ENCODE measurements at regions not wholly inside any gene's neighbourhood (a gene's known extent, or its start where the extent isn't known, plus 50 kb on each side); places are given as distances from the start of the nearest gene placed in this dataset.
"Not testable (repeated sequence)": the region's sequence is repeated elsewhere in the genome, so short reads cannot be mapped to it uniquely, and the experiment has no call there.

DNA sequence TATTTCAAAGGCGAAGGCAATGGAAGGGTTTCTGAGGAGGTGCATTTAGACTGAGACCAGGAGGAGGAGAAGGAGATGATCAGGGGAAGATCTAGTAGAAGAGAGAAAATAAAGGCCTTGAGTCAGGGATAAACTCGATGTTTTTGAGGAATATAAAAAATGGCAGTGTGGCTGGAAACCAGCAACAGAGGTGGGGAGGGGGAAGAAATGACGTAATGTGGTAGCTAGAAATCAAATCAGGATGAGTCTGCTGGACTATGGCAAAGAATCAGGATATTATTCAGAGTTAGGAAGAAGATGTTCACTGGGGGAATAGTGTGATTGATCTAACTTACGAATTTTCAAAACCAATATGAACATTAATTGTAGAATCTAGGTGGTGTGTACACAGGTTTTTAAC, 1673.9 kb upstream of the WWC1 start:
- Mint-ChIP-seq H3K27ac (no peak overlapping the region), H3K9me3 (peaks cover 0 to 26% (median 4%) of the 10 kb centered on the region in 3 donors), H3K4me3 (no peak overlapping the region), H3K4me1 (no peaks in the 10 kb centered on the region), H3K27me3 (no peaks in the 10 kb centered on the region), H3K36me3 (peaks cover 2% of the 10 kb centered on the region)

DNA sequence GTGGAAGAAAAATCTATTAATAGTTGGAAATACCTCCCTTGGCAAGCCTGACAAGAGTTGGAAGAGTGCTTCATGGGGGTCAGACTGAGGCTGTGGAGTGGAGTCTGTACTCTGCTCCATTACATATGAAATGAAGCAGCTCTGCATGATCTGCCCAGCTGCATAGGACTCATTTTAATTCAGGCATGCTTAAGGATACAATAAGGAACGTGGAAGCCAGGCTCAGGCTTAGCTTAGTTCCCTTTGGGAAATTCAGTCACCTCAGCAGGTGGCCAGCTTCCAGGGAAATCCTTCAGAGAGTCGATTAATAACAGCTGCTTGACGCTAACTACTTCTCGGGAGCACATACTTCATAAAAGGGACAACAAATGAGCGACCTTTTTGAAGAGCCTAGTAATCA, 1672.9 kb upstream of the WWC1 start:
- no peak overlapping the region for H3K27ac Mint-ChIP-seq
- peaks cover 2% of the 10 kb centered on the region for H3K36me3 Mint-ChIP-seq
- H3K9me3 Mint-ChIP-seq: peaks cover 0 to 26% (median 1%) of the 10 kb centered on the region in 3 donors
- no peaks in the 10 kb centered on the region for H3K4me1 Mint-ChIP-seq
- H3K4me3 Mint-ChIP-seq: no peak overlapping the region
- no peaks in the 10 kb centered on the region for H3K27me3 Mint-ChIP-seq

DNA sequence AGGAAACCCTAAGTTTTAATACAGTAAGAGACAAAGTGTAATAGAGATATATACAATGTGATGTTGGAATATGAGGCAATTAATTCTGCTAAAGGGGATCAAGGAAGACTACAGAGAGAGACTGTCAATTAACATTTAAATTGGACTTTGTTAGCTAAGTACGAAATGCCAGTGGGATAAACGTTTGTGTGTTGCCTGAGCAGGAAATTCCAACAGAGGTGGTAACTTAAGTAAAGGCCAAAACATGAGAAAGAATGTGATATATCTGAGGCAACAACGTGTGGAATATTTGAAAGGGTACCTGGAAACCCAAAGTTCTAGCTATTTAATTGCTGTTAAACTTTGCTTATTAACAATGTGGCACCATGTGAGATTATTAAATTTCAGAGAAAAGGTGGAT, 1666.9 kb upstream of the WWC1 start:
- Mint-ChIP-seq H3K9me3 (peaks cover 0 to 23% (median 3%) of the 10 kb centered on the region in 3 donors), H3K27me3 (no peaks in the 10 kb centered on the region), H3K27ac (no peak overlapping the region), H3K4me3 (no peak overlapping the region), H3K4me1 (no peaks in the 10 kb centered on the region), H3K36me3 (no peaks in the 10 kb centered on the region)

DNA sequence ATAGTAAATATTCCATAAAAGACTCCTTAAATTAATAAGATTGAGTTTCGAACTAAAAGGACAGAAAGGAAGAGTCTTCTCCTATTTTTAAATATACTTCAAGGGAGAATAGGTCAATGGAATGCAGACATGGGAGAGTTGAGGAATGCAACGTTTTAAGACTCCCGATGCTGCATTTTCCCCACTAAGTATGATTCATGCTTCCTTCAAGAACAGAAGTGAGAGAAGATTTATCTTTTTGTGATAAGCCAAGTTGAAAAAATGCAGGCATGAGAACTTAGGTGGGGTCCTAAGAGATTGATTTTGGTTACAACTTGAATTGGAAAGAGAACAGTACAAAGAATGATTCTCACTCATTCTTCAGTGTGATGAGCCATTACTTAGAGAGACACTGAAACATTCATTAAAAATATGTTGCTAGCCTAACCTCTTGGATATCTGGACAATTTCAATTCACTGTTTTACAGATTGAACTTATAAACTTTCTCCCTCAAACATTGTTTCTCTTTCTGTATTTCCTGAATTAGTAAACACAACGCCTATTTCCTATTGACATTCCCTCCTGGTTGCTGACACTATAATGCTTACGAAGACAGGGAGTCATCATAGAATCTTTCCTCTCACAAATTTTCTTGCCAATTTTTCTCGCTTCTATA, 1666.1 kb upstream of the WWC1 start:
- no peak overlapping the region for H3K4me3 Mint-ChIP-seq
- peaks cover 0 to 18% (median 3%) of the 10 kb centered on the region in 3 donors for H3K9me3 Mint-ChIP-seq
- H3K4me1 Mint-ChIP-seq: no peaks in the 10 kb centered on the region
- no peaks in the 10 kb centered on the region for H3K27me3 Mint-ChIP-seq
- no peaks in the 10 kb centered on the region for H3K36me3 Mint-ChIP-seq
- no peak overlapping the region for H3K27ac Mint-ChIP-seq

DNA sequence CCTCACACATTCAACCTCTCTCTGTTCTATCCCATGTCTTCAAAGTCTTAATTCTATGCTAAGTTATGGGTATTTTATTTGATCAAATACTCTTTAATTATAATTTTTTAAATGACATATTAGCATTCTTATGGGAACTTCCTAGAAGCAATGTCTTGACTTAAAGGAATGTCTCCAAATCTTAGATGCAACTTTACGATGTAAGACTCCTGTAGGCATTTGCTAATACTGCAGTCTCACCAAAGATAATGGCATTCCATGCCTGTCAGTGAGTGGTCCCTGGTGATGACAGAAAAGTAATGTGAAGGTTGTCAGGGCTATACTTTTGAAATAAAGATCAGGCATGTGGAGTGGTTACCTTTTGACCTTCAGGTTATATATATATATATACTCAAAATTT, 1654.2 kb upstream of the WWC1 start:
- H3K36me3 Mint-ChIP-seq: no peaks in the 10 kb centered on the region
- peaks cover 0 to 8% (median 3%) of the 10 kb centered on the region in 3 donors for H3K9me3 Mint-ChIP-seq
- no peaks in the 10 kb centered on the region for H3K4me1 Mint-ChIP-seq
- H3K27me3 Mint-ChIP-seq: no peaks in the 10 kb centered on the region
- H3K27ac Mint-ChIP-seq: no peak overlapping the region
- no peak overlapping the region for H3K4me3 Mint-ChIP-seq

DNA sequence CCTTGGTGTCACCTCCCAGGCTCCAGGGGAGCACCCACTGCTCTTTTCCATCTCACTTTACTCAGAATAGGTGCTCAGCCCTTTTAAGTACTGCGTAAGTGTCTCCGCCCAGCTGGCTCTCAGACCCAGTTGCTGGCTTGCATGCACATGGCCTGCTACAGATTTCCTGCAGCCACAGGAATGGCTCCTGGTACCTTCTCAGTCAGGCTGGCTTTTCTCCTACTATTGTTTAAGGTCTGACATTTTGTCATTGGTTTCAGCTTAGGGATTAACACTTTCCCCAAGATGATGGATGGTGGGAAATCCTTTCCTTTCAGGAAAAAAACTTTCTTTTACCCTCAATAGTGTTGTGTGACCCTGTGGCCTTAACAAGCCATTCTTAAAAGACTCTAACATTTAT, 1652.3 kb upstream of the WWC1 start:
- Mint-ChIP-seq H3K27ac (no peak overlapping the region), H3K4me3 (no peak overlapping the region), H3K9me3 (peaks cover 1 to 8% (median 3%) of the 10 kb centered on the region in 3 donors), H3K36me3 (no peaks in the 10 kb centered on the region), H3K4me1 (peaks cover 0 to 2% (median 0%) of the 10 kb centered on the region in 3 donors), H3K27me3 (no peaks in the 10 kb centered on the region)

DNA sequence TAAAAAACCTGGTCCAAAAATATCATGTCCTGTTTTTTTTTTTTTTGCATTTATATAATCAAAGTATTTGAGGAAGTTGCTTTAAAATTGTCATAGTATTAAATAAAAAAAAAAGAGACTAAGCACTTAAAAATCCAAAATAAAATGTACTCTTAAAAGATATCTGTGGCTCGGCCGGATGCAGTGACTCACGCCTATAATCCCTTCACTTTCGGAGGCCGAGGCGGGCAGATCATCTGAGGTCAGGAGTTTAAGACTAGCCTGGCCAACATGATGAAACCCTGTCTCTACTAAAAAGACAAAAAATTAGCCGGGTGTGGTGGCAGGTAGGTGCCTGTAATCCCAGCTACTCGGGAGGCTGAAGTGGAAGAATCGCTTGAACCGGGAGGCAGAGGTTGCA, 1651.3 kb upstream of the WWC1 start:
- not testable (repeated sequence) for H3K27me3 Mint-ChIP-seq, H3K36me3 Mint-ChIP-seq, H3K27ac Mint-ChIP-seq, H3K9me3 Mint-ChIP-seq, H3K4me3 Mint-ChIP-seq, H3K4me1 Mint-ChIP-seq

DNA sequence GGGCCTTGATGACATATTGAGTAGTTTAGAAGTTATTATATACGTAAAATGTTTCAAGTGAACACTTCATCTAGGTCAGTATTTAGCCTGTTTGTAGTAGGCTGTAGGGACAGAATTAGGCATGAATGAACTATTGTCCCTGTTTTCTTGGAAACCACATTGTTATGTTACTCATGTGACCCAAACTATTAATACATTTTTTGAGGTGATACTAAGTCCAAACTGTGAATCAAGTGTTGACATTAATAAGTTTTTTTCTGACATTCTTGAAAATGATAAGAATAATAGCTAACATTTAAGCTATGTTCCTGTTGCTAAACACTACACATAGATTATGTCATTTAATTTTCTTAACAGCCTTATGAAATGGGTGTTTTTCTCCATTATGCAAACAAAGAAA, 1642.7 kb upstream of the WWC1 start:
- Mint-ChIP-seq H3K36me3 (no peaks in the 10 kb centered on the region), H3K27me3 (no peaks in the 10 kb centered on the region), H3K9me3 (peaks cover 0 to 11% (median 4%) of the 10 kb centered on the region in 3 donors), H3K4me3 (no peak overlapping the region), H3K4me1 (no peaks in the 10 kb centered on the region), H3K27ac (no peak overlapping the region)

DNA sequence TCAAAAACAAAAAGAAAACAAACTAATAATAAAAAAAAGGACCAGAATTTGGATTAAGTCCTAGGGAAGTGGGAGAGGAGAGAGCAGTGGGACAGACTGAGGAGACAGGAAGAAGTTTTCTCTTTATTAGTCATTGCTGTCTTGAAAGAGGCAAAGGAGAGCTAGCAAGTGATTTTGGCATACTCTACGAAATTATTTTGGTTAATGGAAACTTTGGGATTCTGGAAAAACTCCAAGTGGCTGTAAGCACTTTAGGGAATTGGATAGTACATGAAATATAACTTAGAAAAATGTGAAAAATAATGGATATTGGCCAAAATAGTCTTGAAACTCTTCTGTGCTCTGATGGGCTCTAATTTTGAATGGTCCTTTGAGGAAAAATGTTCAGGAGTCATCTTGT, 1641.8 kb upstream of the WWC1 start:
- no peak overlapping the region for H3K27ac Mint-ChIP-seq
- no peak overlapping the region for H3K4me3 Mint-ChIP-seq
- peaks cover 1 to 4% (median 2%) of the 10 kb centered on the region in 3 donors for H3K9me3 Mint-ChIP-seq
- no peaks in the 10 kb centered on the region for H3K27me3 Mint-ChIP-seq
- no peaks in the 10 kb centered on the region for H3K36me3 Mint-ChIP-seq
- no peaks in the 10 kb centered on the region for H3K4me1 Mint-ChIP-seq

DNA sequence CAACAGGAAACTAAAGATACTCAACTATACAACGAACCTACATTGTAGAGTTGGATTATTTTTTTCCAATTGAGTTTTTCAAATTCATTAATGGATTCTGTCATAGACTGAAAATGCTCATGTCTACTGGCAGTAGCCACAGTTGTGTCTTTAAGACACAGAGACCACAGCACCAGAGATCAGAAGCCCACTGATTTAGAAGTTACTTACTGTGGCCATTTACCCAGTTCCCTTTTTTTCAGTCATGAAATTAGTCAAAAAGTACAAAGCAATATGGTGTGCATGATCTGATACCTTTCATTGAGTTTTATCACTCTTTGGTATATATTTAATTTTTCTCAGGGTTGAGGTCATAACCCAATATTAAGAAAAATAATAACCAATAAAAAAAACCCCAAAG, 1640.2 kb upstream of the WWC1 start:
- H3K27me3 Mint-ChIP-seq: no peaks in the 10 kb centered on the region
- H3K9me3 Mint-ChIP-seq: peaks cover 1 to 3% (median 2%) of the 10 kb centered on the region in 3 donors
- no peak overlapping the region for H3K4me3 Mint-ChIP-seq
- no peak overlapping the region for H3K27ac Mint-ChIP-seq
- no peaks in the 10 kb centered on the region for H3K4me1 Mint-ChIP-seq
- H3K36me3 Mint-ChIP-seq: no peaks in the 10 kb centered on the region

DNA sequence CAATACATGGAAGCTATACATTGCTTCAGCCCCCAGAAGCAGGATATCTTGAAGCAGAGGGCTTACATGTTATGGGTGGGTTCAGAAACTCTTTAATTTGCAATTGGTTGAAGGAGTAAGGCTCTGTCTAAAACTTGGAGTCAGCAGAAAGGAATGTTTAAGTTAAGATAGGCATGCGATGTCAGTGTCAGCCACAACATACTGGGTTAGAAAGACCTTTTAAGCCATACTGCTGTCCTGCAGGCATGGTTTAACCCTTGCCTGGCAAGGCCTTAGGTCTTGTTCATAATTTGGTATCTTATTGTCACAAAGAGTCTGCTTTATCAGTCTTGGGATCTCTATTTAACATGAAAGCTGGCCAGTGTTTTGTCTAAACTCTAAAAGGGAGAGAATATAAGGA, 1619.6 kb upstream of the WWC1 start:
- no peaks in the 10 kb centered on the region for H3K27me3 Mint-ChIP-seq

DNA sequence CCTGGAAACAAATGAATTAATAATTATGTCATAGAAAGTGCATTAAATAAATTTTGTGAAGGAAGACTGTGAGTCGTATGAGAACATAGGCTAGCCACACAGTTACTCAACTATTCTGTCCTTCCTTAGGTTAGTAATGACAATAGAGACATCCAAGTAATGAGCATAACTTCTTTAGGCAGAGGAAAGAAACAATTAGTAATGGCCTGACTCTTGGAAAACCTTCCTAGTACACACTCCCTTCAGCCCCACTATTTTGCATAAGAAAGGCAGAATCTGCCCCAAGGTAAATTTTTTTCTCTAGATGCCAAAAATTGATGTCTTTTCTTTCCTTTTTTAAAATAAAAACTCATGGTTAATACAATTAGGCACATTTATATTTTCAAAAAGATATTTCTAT, 1619.0 kb upstream of the WWC1 start:
- Mint-ChIP-seq H3K27me3 (no peaks in the 10 kb centered on the region), H3K4me1 (no peaks in the 10 kb centered on the region), H3K36me3 (no peaks in the 10 kb centered on the region), H3K9me3 (peaks cover 0 to 6% (median 3%) of the 10 kb centered on the region in 3 donors), H3K27ac (no peak overlapping the region), H3K4me3 (no peak overlapping the region)

More for the DNA sequence above, 1619.6 kb upstream of the WWC1 start:
- Mint-ChIP-seq H3K27ac (no peak overlapping the region), H3K4me1 (no peaks in the 10 kb centered on the region), H3K36me3 (no peaks in the 10 kb centered on the region), H3K4me3 (no peak overlapping the region), H3K9me3 (peaks cover 0 to 6% (median 6%) of the 10 kb centered on the region in 3 donors)

DNA sequence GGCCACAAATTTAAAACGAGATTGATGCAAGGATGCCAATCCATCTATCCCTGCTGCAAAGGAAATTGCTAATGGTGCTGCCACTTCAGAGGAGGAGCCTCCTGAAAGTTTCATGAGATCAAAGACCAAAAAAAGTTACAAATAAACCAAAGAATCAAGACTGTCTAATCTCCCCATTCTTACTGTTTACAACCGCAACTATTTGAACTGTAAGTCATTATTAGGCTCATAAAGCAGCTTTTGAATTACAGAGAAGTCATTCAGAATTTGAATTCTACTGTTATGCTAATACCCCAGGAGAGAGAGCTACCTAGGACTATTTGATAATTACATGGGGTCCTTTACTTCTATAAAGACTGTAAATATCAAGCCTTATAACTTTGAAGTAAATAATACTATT, 1613.6 kb upstream of the WWC1 start:
- H3K27me3 Mint-ChIP-seq: no peaks in the 10 kb centered on the region

DNA sequence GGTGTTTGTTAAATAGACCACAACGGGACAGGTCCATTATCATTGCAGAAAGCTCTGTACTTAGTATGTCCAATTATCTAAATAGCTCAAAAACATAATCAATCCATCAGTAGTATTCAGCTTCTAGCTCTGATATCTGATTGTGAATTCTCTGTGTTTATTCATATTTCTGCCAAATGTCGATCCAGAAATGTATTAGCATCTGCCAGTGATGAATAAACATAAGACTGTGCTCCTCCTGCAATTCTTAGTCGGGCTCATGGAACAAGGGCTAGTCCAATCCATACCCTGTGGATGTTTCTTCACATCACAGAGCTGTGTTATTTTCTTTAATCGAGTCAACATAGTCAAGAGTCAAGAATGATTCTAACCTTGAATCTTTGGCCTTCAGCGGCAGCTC, 1612.1 kb upstream of the WWC1 start:
- no peak overlapping the region for H3K27ac Mint-ChIP-seq
- no peak overlapping the region for H3K4me3 Mint-ChIP-seq
- no peaks in the 10 kb centered on the region for H3K27me3 Mint-ChIP-seq
- no peaks in the 10 kb centered on the region for H3K4me1 Mint-ChIP-seq
- H3K9me3 Mint-ChIP-seq: peaks cover 0 to 8% (median 2%) of the 10 kb centered on the region in 3 donors
- H3K36me3 Mint-ChIP-seq: no peaks in the 10 kb centered on the region

More for the DNA sequence above, 1613.6 kb upstream of the WWC1 start:
- Mint-ChIP-seq H3K4me1 (no peaks in the 10 kb centered on the region), H3K36me3 (no peaks in the 10 kb centered on the region), H3K9me3 (peaks cover 2 to 11% (median 6%) of the 10 kb centered on the region in 3 donors), H3K4me3 (no peak overlapping the region), H3K27ac (no peak overlapping the region)

DNA sequence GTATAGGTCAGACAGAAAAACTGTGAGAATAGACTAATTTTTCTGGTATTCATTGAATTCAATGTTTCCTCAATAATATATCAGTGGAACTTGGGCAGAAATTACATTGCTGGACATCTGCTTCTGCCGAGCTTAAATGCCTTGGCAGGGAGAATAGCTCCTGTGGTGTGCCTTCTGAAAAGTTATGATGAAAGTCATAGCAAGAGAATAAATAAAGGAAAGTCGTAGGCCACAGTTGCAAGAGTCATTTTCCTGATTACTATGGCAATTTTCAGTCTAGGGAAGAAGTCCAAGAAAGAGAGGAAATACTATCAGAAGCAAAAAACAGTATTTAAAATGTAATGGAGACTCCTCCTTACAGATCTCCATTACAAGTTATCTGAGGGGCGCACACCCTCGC, 1596.1 kb upstream of the WWC1 start:
- Mint-ChIP-seq H3K27ac (no peak overlapping the region), H3K4me3 (no peak overlapping the region), H3K36me3 (no peaks in the 10 kb centered on the region), H3K9me3 (peaks cover 4 to 23% (median 8%) of the 10 kb centered on the region in 3 donors), H3K27me3 (no peaks in the 10 kb centered on the region), H3K4me1 (no peaks in the 10 kb centered on the region)

DNA sequence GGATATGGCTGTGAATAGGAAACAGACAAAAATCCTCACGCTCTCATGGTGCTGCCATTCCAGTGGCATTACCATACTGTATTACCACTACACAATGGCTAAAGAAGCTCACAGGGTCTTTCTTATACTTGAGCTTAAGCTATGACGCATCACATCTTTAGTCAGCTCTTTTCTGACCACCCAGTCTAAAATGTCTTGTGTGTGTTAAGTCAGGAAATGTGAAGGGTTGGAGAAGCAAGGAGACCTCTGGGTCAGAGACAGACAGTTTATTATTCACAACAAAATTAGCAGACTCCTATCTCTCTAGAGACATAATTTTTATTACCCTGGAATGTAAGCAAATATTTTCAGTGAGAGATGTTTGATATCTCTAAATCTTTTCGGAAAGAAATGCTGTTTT, 1583.2 kb upstream of the WWC1 start:
- Mint-ChIP-seq H3K27me3 (no peaks in the 10 kb centered on the region), H3K36me3 (no peaks in the 10 kb centered on the region), H3K4me3 (no peak overlapping the region), H3K27ac (no peak overlapping the region), H3K4me1 (no peaks in the 10 kb centered on the region), H3K9me3 (peaks cover 0 to 5% (median 4%) of the 10 kb centered on the region in 3 donors)

Measured in IgD-negative memory B cell (primary cell).